GM19238 (cell line): ENCODE measurements at regions not wholly inside any gene's neighbourhood (a gene's known extent, or its start where the extent isn't known, plus 50 kb on each side); places are given as distances from the start of the nearest gene placed in this dataset.
"Not testable (repeated sequence)": the region's sequence is repeated elsewhere in the genome, so short reads cannot be mapped to it uniquely, and the experiment has no call there.

ENCODE experiments used
- DNase-seq: peaks from one replicate; pipeline ENCODE4 v3.0.0; 2011; ENCODE audit warnings: low spot score; ENCODE audit not compliant: insufficient read length

GRCh38 chr18:67023059-67023458, 419.2 kb upstream of the CDH19 start:
- DNase-seq: no peak

GRCh38 chr18:67010919-67011318, 407.0 kb upstream of the CDH19 start:
- no peak for DNase-seq

- no peak for DNase-seq
Measured at GRCh38 chr18:67007999-67008398, 404.1 kb upstream of the CDH19 start.

GRCh38 chr18:67007085-67007484, 403.2 kb upstream of the CDH19 start:
- no peak for DNase-seq

- DNase-seq: no peak
Measured at GRCh38 chr18:67001052-67001451, 397.2 kb upstream of the CDH19 start.

GRCh38 chr18:66999003-66999402, 395.1 kb upstream of the CDH19 start:
- DNase-seq: no peak

- no peak for DNase-seq
Measured at GRCh38 chr18:66995270-66995669, 391.4 kb upstream of the CDH19 start.

- DNase-seq: no peak
Measured at GRCh38 chr18:66994790-66995189, 390.9 kb upstream of the CDH19 start.

- no peak for DNase-seq
Measured at GRCh38 chr18:66993492-66993891, 389.6 kb upstream of the CDH19 start.

- no peak for DNase-seq
Measured at GRCh38 chr18:66990909-66991308, 387.0 kb upstream of the CDH19 start.

- DNase-seq: no peak
Measured at GRCh38 chr18:66979009-66979408, 375.1 kb upstream of the CDH19 start.

GRCh38 chr18:66972681-66973080, 368.8 kb upstream of the CDH19 start:
- no peak for DNase-seq

GRCh38 chr18:66971960-66972359, 368.1 kb upstream of the CDH19 start:
- no peak for DNase-seq

- DNase-seq: no peak
Measured at GRCh38 chr18:66966171-66966570, 362.3 kb upstream of the CDH19 start.

GRCh38 chr18:66958309-66958708, 354.4 kb upstream of the CDH19 start:
- DNase-seq: no peak

GRCh38 chr18:66951750-66952149, 347.9 kb upstream of the CDH19 start:
- DNase-seq: no peak

- no peak for DNase-seq
Measured at GRCh38 chr18:66949419-66949818, 345.5 kb upstream of the CDH19 start.

- no peak for DNase-seq
Measured at GRCh38 chr18:66937546-66937945, 333.7 kb upstream of the CDH19 start.

- DNase-seq: no peak
Measured at GRCh38 chr18:66931010-66931409, 327.1 kb upstream of the CDH19 start.

GRCh38 chr18:66916834-66917233, 312.9 kb upstream of the CDH19 start:
- DNase-seq: no peak

- DNase-seq: no peak
Measured at GRCh38 chr18:66900837-66901236, 296.9 kb upstream of the CDH19 start.

GRCh38 chr18:66895631-66896030, 291.7 kb upstream of the CDH19 start:
- DNase-seq: no peak

GRCh38 chr18:66894851-66895250, 291.0 kb upstream of the CDH19 start:
- DNase-seq: no peak

- DNase-seq: not testable (repeated sequence)
Measured at GRCh38 chr18:66892388-66892787, 288.5 kb upstream of the CDH19 start.
